GM19463 (cell line): ENCODE measurements at regions not wholly inside any gene's neighbourhood (a gene's known extent, or its start where the extent isn't known, plus 50 kb on each side); places are given as distances from the start of the nearest gene placed in this dataset.
"Not testable (repeated sequence)": the region's sequence is repeated elsewhere in the genome, so short reads cannot be mapped to it uniquely, and the experiment has no call there.

Source experiments
- ATAC-seq: cut with Tn5 transposase; IDR thresholded peaks from one replicate; pipeline ENCODE4 v1.9.1; 2021; ENCODE audit warnings: mild to moderate bottlenecking, moderate library complexity; ENCODE audit not compliant: unreplicated experiment

DNA sequence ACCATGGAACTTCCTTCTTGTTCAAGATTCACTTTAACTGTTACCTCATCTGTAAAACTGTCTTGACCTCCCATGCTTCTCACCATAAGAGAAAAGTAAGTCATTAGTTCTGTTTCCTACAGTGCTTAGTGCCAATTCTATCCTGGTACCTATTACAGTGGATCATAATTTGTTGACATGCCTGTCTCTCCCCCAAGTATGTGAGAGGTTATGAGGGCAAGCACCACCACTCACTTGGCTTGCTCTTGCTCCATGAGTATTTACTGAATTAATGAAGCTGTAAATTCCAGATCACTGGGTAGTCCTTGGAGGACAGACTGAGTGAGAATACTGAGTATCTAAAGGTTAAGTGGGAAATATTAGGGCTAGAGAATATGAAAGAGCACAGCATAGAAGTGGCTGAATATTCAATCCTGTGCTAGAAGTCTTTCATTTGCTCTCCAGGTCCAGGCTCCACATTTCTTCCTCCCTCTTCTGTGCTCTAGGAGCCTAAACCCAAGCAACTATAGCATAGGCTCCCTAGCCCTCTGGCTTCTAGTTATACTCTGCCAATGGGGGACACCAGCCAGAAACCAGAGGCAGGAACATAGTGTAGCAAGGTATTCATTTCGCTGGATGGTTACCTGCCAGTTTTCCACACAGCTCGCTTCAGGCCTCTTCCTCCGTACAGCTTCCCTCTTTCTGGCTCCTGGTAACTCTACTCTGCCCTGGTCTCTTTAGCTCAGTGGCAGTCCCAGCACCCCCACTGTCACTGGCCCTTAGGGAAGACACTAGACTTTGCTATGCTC is 118.2 kb upstream of the SLC5A12 start:
- ATAC-seq, result no peak

DNA sequence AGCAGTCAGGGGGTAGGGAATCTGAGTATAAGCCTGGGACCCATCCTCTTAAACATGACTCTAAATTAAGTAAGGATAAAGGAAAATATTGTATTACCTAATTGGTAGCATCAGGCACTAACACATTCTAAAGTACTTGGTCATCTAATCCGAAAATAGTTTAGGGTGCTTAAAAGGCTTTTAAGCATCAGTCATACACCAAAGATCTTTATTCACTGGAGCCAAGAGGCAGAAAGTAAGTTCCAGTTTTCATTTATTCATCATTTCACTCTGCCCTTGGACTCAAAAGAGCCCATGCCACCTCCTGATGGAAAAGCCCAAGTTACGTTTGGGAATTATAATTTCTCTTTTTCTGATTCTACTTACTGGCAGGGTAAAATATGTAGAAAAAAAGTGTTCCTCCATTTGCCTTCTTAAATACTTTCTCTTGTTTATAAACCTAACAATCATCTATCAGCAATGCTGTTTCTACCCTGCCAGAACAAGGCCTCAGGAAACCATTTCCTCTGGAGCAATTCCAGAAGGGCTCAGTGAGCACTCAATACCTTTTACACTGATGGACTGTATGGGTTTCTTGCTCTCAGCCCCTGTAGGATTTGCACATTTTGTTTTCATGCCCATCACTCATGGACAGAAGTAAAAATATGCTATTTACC is 120.1 kb upstream of the SLC5A12 start:
- ATAC-seq, result no peak

DNA sequence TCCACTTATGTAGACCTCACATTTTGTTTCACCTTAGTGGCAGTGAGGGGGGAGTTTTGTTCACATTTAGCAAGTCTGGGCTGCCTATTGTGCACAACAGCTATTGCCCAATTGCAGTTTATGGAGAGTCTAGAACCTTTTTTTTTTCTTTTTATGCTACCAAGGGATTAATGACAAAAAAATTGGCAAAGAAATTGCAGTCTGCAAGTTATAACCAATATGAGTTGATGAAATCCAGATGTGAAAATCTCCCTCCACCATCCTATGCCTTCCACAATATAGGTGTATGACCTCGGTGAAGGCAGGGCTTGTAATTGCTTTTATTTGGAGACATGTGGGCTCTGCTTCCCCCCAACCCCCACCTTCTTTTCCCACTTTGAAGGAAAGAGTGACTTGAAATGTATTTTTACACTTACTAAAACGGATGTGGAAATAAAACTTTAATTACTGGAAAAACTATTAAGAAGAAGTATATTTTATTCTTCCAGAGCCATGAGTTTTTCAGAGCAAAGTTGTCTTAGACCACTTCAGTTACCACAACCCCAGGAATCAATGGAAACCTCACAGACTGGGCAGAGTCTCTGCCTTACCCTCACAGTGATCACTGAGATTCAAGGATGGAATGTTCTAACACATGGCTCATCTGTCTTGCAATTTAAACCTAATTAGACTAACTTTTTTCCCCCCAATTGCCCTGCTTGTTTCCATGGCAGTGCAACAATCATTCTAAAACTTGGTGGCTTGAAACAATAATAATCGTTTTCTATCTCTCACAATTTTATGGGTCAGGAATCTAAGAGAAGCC is 120.8 kb upstream of the SLC5A12 start:
- no peak for ATAC-seq

DNA sequence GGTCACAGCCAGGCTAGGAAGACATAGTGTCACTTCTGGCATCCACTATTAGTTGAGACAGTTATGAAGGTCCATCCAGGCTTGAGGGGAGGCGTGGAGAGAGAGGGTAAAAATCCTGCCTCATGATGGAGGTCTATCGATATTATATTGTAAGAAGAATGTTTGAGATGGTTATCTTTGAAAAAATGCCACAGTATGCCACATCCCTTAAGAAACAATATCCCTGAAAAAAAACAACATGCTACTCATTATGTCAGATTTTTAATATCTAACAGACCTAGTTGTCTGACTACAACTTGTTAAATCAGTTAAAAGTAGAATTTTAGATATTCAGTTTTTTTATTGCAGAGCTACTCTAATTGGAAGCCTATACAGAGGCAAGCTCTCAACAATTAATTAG is 121.7 kb upstream of the SLC5A12 start:
- ATAC-seq, result no peak

DNA sequence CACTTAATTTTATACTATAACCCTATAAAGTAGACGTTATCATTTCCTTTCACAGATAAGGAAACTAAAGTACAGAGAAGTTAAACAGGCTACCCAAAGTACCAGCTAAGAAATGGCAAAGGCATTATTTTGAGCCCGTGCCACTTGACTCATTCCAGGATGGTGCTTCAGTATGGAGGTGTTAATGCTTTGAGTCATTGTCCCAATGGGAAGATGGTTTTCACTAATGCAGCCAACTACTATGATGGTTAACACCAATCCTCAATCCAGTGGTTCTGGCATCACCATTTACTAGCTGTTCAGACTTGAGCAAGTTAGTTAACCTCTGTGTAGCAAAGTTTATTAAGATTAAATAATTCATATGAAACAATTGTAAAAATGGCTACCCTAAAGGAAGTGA is 123.1 kb upstream of the SLC5A12 start:
- ATAC-seq, result no peak

DNA sequence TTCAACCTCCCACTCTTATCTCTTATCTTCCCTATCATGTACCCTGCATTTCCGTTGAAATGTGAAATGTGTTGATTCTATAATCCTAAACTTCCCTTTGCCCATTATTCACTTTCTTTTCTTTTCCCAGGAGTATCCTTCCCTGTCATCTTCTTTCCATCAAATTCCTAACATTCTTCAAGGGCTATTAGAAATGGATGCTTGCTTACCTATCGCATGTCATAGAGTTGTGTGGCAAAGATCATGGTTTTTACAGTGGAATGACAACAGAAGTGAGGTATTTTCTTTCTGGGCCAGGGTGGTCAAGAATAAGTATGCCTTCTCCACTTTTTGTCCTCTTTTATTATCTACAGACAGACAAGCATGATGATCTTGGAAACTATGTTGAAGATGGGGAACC is 124.4 kb upstream of the SLC5A12 start:
- no peak for ATAC-seq

DNA sequence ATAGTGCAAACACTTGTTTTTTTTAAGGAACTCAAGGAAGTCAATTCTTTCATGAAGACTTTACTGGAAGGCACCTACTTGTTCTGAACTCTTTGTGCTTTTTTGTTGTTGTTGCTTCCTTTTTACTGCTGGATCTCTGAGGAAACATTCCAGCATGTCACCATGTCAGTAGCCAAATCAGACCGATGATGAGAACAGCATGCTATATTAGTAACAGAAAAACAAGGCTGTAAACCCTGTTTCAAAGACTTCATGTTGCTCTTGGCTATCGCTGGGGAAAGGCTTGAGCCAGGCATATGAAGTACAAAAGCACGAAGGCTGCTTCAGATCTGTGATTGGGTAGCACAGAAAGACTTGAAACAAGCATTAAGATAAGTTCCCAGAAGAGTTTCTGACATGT is 125.6 kb upstream of the SLC5A12 start:
- ATAC-seq, result no peak

DNA sequence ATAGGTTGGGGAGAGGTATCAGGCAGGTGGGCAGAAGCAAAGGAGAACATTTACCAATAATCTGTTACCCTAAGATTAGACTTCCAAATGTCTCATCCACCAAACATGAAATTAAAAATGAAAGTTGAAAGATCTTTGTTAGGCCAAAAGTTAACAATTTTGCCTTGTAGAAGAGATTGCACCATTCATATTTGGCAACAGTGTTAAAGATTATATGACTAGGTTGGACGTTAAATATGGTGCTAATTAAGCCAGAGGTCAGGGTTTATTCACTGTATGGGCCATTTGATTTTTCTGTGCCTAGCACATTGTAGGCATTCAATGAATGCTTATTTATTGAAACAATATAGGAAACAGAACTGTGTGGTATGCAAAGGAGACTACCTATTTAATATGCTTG is 126.1 kb upstream of the SLC5A12 start:
- ATAC-seq, result no peak

DNA sequence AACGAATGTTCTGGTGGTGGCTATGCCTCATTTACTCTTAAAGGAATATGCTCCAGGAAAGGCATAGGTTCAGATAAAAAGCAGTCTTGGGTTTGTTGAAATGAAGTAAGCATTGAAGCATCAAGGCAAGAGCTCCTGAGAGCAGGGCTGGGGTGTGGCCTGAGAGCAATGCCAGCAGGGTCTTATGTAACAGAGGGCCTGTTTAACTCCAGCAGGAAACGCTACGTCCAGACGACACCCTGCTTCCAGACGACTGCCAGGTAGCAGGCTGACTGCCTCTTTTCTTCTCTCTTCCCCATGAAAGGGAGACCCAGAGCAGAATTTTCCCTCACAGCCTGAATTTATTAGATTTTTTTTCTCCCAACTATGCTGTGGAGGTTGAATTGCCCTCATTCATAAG is 127.2 kb upstream of the SLC5A12 start:
- no peak for ATAC-seq

DNA sequence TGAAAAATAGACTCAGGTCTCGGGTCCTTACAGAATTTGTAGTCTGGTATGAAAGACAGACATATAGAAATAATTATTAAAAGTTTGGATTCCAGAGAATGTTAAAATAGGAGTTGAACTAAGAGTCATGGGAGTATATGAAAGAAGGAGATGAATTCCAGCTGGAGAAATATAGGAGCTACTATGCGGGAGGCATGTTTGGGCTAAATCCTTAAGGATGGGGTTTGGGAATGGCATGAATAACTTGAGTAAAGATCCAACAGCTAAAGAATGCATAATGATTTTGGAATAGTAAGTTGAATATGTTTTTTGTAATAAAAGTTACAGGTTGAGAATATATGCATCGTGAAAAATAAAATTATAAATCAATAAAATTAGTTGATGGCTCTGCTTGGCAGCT is 129.4 kb upstream of the SLC5A12 start:
- ATAC-seq, result no peak

DNA sequence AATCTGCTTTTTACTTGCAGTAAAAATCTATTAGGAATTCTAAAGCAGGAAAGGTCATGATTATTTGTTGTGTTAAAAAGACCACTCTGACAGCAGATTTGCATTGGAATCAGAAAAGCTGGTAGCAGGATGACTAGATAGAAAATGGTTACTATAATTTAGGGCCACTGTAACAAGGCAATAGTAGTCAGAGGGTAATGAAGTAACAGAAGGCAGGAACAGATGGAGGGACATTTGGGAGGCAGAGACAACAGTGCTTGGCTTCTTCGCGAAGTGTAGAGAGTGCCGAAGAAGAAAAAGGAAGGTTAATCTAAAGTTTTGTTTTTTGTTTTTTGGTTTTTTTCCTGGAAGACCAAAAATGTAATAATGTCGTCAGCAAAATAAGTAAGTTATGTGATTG is 129.8 kb upstream of the SLC5A12 start:
- no peak for ATAC-seq

DNA sequence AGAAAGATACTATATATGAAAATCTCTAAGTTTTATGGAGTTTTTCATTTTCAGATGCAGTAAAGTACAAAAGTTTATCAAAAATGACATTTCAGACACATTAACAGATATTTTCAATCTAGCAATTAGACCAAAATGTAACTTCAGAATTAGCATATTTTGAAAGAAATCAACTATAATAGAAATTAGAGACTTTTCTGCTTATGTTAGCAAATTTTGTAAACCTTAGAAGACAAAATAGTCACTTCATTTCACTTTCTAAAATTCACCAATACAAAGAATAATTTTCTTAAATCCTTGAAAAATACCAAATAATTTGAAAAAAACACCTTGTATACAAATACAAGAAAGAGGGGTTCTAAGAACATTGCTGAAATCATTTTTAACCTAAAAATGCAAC is 135.8 kb upstream of the FIBIN start:
- ATAC-seq, result no peak

DNA sequence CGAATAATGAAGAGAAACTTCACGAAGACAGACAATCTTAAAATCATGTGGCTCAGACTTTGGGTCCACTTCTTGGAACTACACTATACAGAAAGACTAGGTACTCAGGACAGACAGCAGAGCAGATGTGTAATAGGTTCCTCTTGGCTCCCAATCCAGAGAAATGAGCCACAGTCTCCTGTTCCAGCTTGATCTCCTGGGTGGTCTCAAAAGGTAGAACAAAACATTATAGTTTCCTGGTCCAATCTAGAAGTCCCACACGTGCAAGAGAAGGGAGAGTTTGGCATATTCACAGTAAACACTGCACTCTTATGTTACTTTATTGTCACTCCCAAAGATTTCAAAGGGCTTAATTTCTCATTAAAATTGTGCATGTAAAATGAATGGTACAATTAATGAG is 134.5 kb upstream of the FIBIN start:
- no peak for ATAC-seq

DNA sequence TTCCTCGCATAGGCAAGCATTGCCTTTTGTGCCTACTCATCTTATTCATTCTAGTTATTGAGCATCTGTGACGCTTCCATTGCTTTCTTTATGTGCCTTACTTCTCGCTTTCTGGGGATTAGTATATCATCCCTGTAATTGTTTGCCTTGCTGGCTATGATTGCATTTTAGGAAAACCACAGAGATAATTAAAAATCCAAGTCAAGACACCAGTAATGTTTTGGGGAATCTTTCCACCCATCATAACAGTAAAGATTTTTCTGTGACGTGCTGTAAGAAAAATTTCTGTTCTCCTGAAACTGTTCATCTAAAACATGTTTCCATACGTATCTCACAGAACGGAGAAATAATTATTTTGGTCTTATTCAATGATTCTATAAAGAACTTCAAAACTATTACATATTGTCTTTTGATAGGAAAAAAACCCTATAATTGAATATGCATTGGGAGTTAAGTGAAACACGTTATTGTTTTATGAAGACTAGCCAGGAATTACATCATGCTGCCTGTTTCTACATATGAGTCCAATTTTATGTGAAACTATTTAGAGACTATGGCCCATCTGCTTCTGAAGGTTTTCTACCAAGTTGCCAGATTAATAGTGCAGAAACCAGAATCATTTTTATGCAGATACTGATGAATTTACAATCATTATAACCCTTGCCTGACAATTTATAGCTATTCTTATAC is 133.7 kb upstream of the FIBIN start:
- no peak for ATAC-seq

DNA sequence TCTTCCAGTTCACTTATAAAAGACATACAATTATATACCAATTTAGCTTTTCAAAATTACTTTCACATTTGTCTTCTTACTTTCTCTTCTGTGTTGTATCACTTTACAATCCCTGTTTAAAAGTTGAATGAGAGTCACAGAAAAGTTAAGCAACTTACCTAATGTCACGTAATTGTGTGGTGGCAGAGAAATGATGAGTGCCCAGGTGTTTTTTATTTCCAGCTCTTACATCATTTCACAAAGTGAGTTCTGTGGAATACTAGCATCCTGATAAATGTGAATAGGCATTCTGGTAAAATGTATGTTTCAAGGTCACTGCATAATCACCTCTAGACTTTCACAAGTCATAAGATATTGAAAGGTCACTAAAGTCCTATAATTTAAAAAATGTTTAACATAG is 133.0 kb upstream of the FIBIN start:
- no peak for ATAC-seq

DNA sequence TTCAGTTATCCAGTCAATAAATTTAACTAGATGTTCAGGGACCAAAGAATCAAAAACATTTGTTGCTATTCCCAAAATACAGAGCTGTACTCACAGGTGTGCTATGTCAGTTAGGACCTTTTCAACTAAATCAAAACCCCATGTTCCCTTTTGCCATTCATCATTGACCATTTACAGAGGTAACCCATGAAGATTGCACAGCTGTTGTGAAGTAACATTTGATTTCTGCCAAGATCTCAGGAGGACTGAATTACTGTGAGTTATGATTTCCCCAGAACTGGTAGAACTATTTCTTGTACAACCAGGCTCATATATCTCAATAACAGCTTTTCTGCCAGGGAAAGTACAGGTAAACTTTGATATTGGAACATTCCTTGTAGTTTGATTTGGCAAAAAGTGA is 131.1 kb upstream of the FIBIN start:
- ATAC-seq, result no peak

DNA sequence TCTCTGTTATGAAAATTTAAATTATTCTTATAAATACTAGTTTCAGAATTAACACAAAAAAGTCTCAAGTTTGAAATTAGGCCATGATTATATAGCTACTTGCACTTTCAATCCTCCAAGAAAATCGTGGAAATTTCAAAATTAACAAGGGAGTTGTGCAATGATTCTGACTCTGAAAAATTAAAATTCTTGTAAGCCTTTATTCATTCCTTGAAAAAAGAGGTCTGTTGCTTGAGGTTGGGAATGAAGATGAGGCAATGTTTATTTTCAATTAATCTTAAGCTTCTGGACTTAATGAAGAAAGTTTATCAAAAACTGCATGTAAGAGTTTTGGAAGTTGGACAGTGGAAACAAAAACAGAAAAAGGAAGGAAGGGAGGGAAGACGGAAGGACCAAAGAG is 128.2 kb upstream of the FIBIN start:
- no peak for ATAC-seq

DNA sequence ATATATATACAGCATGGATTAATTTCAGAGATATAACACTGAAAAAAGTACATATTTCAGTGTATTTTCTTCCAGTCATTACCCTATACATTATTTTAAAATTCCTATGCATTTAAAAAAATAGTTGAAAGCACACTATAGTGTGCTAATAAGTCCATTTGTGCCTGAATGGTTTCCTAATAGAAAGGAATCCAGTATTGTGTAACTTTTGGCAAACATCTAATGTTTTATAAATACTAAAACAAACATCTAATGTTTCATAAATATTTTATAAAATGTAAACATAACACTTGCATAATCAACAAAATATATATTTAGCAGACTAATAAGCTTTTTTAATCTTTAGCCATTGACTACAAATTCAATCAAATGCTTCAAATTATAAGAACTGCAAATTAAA is 126.6 kb upstream of the FIBIN start:
- no peak for ATAC-seq

DNA sequence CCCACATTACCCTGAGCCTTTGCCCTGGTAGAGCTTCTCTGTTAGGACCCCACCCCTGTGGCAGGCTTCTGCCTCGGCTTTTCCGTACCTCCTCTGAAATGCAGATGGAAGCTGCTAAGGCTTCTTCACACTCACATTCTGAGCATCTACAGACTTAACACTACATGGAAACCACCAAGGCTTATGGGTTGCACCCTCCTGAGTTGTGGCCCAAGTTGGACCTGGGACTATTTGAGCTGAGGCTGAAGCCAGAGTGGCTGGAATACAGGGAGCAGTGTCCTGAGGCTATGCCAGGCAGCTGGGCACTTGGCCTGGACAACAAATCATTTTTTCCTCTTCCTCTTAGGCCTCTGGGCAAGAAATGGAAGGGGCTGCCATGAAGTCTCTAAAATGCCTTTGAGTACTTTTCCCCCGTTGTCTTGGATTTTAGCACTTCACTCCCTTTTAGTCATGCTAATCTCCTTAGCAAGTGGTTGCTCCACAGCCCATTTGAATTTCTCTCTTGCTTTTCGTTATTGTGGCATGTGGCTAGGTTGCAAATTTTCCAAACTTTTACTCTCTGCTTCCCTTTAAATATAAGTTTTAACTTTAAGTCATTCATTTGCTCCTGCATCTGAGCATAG is 114.8 kb upstream of the FIBIN start:
- no peak for ATAC-seq

DNA sequence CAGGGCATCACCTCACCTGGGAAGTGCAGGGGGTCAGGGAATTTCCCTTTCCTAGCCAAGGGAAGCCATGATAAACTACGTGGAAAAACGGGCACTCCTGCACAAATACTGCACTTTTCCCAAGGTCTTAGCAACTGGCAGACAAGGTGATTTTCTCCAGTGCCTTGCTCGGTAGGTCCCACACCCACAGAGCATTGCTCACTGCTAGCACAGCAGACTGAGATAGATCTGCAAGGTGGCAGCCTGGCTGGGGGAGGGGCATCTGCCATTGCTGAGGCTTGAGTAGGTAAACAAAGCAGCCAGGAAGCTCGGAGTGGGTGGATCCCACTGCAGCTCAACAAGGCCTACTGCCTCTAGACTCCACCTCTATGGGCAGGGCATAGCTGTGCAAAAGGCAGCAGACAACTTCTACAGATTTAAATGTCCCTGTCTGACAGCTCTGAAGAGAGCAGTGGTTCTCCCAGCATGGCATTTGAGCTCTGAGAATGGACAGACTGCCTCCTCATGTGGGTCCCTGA is 111.5 kb upstream of the FIBIN start:
- ATAC-seq, result not testable (repeated sequence)

DNA sequence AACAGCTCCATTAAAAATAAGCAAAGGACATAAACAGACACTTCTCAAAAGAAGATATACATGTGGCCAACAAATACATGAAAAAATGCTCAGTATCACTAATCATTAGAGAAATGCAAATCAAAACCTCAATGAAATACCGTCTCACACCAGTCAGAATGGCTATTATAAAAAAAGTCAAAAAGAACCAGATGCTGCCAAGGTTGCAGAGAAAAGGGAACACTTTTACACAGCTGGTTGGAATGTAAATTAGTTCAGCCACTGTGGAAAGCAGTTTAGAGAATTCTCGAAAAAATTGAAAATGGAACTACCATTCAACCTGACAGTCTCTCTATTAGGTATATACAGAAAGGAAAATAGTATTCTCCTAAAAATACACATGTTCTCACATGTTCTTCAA is 102.4 kb upstream of the FIBIN start:
- ATAC-seq, result no peak
